ENCODE measurements at regions not wholly inside any gene's neighbourhood (a gene's known extent, or its start where the extent isn't known, plus 50 kb on each side); places are given as distances from the start of the nearest gene placed in this dataset.

DNA sequence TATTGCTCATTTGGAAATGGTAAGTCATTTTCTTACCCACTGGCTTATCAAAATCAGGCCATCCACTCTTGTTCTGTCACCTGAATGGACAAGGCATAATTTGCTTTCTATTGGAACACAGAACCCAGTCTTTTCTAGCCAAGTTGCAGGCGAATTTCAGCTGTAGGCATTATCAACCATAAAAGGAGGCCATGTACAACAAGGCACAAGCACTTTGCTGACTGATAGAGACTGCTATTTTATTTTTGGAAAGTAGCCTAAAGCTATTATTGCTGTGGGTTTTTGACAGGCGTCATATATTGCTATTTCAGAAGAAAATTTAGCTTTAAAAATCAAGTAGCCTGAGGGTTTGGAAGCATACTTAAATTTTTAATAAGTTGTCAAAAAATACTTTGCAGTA, 344.2 kb downstream of the HDGFL1 start:
- no peak for TF ChIP-seq POLR2A (IDR thresholded peaks at IDR 0.05; ENCODE audit: low read length)
- TF ChIP-seq, protein P1, sequence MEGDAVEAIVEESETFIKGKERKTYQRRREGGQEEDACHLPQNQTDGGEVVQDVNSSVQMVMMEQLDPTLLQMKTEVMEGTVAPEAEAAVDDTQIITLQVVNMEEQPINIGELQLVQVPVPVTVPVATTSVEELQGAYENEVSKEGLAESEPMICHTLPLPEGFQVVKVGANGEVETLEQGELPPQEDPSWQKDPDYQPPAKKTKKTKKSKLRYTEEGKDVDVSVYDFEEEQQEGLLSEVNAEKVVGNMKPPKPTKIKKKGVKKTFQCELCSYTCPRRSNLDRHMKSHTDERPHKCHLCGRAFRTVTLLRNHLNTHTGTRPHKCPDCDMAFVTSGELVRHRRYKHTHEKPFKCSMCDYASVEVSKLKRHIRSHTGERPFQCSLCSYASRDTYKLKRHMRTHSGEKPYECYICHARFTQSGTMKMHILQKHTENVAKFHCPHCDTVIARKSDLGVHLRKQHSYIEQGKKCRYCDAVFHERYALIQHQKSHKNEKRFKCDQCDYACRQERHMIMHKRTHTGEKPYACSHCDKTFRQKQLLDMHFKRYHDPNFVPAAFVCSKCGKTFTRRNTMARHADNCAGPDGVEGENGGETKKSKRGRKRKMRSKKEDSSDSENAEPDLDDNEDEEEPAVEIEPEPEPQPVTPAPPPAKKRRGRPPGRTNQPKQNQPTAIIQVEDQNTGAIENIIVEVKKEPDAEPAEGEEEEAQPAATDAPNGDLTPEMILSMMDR (IDR thresholded peaks at IDR 0.05): no peak
- no peak for TF ChIP-seq HDAC2 (IDR thresholded peaks at IDR 0.05)
- no peak for TF ChIP-seq RFX5 (IDR thresholded peaks at IDR 0.05)
- TF ChIP-seq, protein P2, sequence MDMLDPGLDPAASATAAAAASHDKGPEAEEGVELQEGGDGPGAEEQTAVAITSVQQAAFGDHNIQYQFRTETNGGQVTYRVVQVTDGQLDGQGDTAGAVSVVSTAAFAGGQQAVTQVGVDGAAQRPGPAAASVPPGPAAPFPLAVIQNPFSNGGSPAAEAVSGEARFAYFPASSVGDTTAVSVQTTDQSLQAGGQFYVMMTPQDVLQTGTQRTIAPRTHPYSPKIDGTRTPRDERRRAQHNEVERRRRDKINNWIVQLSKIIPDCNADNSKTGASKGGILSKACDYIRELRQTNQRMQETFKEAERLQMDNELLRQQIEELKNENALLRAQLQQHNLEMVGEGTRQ (IDR thresholded peaks at IDR 0.05): no peak
- TF ChIP-seq, protein P3, sequence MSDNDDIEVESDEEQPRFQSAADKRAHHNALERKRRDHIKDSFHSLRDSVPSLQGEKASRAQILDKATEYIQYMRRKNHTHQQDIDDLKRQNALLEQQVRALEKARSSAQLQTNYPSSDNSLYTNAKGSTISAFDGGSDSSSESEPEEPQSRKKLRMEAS (IDR thresholded peaks at IDR 0.05): no peak
- no peak for TF ChIP-seq CEBPB (IDR thresholded peaks at IDR 0.05)
- no peak for TF ChIP-seq EP300 (IDR thresholded peaks at IDR 0.05)
- no peak for TF ChIP-seq SREBF2 (IDR thresholded peaks at IDR 0.05)

Data from A549 (cell line).